HG03095 (cell line): ENCODE measurements at regions not wholly inside any gene's neighbourhood (a gene's known extent, or its start where the extent isn't known, plus 50 kb on each side); places are given as distances from the start of the nearest gene placed in this dataset.
A peak's percentile ranks its signal among the peaks of the same experiment; 100 is the strongest.
"Not testable (repeated sequence)": the region's sequence is repeated elsewhere in the genome, so short reads cannot be mapped to it uniquely, and the experiment has no call there.

ENCODE experiments used
- ATAC-seq: cut with Tn5 transposase; IDR thresholded peaks from one replicate; pipeline ENCODE4 v1.9.1; 2021; ENCODE audit warnings: moderate library complexity; ENCODE audit not compliant: unreplicated experiment

- ATAC-seq, result no peak
Measured at GRCh38 chr2:209008636-209009287, 415.1 kb upstream of the MAP2 start.

- not testable (repeated sequence) for ATAC-seq
Measured at GRCh38 chr2:209018633-209019032, 405.2 kb upstream of the MAP2 start.

GRCh38 chr2:209029249-209029648 is 394.6 kb upstream of the MAP2 start:
- ATAC-seq, result no peak

- ATAC-seq, result no peak
Measured at GRCh38 chr2:209044307-209044706, 379.5 kb upstream of the MAP2 start.

GRCh38 chr2:209046163-209046562 is 377.7 kb upstream of the MAP2 start:
- ATAC-seq, result no peak

- no peak for ATAC-seq
Measured at GRCh38 chr2:209049608-209050007, 374.2 kb upstream of the MAP2 start.

DNA sequence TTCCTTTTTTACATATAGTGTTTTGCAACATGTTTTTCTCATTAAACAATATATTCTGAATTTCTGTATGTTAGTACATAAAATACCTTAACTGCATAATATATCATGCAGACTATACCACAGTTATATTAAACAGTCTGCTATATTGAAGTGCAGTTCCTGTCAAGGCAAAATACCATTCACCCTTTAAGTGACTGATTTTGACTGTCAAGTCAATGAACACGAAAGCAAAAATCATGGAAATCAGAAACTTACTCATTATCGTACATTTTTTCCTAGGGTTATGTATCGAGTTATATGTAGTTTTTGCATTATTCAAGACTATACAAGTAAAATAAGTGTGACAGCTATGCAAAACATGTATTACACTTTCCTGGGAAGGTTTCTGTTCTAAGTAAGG is 361.6 kb upstream of the MAP2 start:
- no peak for ATAC-seq

DNA sequence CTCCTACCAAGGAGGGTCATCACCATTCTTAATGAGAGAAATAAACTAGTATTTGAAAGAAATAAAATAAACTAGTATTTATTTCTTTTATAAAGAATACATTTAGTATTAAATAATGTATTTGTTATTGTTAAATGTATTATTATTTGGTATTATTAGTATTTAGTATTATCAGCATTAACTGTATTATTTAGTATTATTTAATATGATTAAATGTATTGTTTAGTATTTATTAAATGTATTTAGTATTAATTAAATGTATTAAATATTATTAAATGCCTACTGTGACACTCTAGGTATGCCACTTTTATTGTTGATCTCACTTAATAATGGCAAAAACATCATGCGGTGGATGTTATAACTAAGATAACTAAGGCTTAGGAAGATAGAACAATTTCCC is 353.6 kb upstream of the MAP2 start:
- ATAC-seq, result no peak

DNA sequence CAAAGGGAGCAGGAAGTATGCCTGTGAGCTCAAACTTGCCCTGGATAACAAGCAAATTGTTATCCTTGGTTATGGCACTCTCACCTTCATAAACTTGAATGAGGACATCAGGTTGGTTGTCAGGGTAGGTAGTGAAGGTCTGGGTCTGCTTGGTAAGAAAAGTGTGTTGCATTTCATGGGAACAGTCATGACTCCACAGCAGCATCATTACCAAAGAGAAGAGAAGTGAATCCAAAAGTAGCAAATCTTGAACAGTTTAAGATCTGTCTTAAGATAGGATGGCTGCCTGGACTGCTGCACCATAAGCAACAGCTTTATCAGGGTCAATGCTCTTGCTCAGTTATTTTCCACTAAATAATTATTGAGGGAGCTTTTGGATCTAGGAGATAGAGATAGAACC is 350.7 kb upstream of the MAP2 start:
- no peak for ATAC-seq

- ATAC-seq, result no peak
Measured at GRCh38 chr2:209074711-209075110, 349.1 kb upstream of the MAP2 start.

DNA sequence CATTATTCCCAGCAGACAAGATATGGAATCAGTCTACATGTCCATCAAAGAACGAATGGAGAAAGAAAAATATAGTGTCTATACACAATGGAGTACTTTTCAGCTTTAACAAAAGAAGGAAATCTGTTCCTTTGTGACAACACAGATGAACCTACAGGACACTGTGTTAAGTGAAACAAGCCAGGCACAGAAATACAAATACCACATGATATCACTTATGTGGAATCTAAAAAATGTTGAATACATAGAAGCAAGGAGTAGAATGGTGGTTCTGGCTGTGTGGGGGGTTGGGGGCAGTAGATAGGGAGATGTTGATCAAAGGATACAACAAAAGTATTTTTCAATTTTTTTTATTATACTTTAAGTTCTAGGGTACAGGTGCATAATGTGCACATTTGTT is 347.7 kb upstream of the MAP2 start:
- no peak for ATAC-seq

- ATAC-seq, result no peak
Measured at GRCh38 chr2:209086761-209087160, 337.1 kb upstream of the MAP2 start.

DNA sequence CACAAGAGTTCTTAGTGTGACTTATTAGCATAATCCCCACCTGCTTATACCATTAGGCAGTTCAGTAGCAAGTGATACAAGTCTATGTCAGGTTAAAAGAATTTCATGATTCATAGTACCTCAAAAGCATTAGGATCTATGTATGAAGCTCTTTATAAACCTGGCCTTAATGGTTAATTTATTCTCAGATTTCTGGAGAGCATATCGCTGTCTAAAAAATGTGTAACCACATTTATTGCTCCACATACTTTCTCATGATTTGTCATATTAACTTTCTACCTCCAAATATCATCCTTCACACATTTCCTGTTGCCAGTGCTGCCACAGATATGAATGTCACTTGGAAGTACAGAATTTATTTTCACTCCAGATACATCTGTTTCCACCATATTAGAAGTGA is 332.8 kb upstream of the MAP2 start:
- no peak for ATAC-seq

- no peak for ATAC-seq
Measured at GRCh38 chr2:209094221-209094620, 329.6 kb upstream of the MAP2 start.

DNA sequence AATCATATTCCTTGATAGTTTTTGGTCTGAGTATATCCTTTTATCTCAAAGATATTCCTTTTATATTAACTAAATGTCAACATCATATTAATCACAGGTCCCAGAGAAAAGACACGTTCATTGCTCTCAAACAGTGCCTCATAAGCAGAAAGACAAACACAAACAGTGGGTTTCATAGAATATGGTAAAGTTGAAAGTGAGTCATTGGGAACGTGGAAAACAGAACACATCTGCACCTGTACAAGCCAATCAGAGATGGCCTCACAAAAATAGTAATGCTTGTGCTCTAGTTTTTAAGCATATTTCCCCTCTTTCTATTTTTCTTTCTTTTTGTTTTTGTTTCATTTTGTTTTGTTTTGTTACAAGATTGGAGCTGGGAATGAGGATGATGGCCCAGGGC is 328.4 kb upstream of the MAP2 start:
- ATAC-seq, result no peak

DNA sequence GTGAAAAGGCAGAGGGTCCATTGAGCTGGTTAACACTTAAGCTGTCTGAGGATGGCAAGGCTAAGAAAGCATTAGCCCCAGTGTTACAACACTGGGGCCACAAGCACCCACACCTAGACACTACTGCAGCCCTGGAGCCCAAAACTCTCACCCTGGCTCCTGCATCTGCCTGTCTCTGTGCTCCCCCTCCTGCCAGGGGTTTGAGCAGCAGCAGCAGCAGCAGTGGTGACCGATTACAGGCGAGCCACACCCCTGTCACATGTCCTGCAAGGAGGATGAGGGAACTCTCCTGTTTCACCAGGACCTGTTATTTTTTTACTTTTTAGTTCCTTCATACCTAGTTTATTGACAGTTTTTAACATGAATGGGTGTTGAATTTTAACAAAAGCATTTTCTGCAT is 326.7 kb upstream of the MAP2 start:
- ATAC-seq, result no peak

DNA sequence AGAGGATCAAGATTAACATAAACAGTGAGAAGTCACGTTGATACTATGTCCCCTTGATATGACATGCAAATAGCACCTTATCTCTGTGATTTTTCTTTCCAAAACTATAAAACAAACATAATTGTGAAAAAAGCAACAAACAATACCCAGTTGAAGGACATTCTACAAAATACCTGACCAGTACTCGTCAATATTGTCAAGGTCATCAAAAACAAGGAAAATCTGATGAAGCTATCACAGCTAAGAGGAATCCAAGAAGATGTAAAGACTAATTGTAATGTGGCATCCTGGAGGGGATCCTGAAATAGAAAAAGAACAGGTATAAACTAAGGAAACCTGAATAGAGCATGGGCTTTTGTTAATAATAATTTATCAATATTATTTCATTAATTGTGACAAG is 321.5 kb upstream of the MAP2 start:
- ATAC-seq, result no peak

DNA sequence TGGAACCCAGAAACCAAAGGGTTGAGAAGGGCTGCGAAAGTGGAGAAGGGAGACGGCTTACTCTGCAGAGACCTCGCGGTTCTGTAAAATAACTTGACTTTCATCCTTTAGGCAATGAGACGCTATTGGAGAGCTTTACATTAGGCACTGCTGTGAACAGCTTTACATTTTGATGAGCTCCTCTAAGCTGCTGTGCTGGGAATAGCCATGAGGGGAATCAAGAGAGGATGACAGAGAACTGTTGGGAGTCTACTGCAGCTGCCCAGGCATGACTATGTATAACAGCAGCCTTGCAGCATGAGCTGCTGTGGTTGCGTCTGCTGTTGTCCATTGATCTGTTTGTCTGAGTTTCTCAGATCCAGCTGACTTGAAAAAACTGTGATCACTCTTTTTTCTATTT is 310.8 kb upstream of the MAP2 start:
- ATAC-seq, result no peak

- ATAC-seq, result no peak
Measured at GRCh38 chr2:209114588-209115240, 309.1 kb upstream of the MAP2 start.

- peak; percentile 95 for ATAC-seq
Measured at GRCh38 chr2:209121691-209122090, 302.2 kb upstream of the MAP2 start.

DNA sequence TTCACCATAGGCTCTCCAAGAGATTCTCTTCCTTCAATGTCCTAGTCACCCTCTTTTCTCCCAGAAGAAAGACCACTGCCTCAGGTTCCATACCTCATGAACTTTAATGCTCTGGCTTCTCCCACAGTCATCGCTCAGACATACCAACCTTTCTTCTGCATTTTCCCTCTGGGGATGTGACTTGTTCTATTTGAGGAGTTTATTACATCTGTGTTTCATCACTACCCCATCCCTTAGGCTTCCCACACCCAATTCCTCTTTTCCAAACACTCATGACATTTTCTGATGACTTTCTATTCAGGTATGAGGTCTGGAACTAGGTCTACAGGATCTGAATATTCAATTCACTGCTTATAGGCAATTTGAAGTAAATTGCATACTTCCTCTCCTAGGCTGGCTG is 298.6 kb upstream of the MAP2 start:
- no peak for ATAC-seq

- no peak for ATAC-seq
Measured at GRCh38 chr2:209138079-209138478, 285.8 kb upstream of the MAP2 start.

- no peak for ATAC-seq
Measured at GRCh38 chr2:209141142-209141541, 282.7 kb upstream of the MAP2 start.
